ENCODE measurements at regions not wholly inside any gene's neighbourhood (a gene's known extent, or its start where the extent isn't known, plus 50 kb on each side); places are given as distances from the start of the nearest gene placed in this dataset.
A peak's percentile ranks its signal among the peaks of the same experiment; 100 is the strongest.

GRCh38 chr10:100654782-100655325, 90.5 kb upstream of the PAX2 start:
- CTCF ChIA-PET: no interaction called here
- H3K36me3 ChIP-seq (ENCODE audit: control insufficient read depth in 2 of 2, extremely low read depth in 1 of 2, insufficient read depth in 2 of 2, low read length in 2 of 2): no peaks in the 10 kb centered on the region
- POLR2A ChIA-PET: no interaction called here
- no peak for TF ChIP-seq MYC (IDR thresholded peaks at IDR 0.05; ENCODE audit: low read depth, low read length)
- TF ChIP-seq EZH2 (IDR thresholded peaks at IDR 0.05; ENCODE audit: borderline replicate concordance, low read depth, low read length, severe bottlenecking): peak; percentile 70
- dilution Hi-C loops (cut with MboI; ENCODE audit: extremely low pct_ligation_motif_present, low sequenced_read_pairs): no loop called here
- H3K4me2 ChIP-seq (ENCODE audit: insufficient read depth, low read length): no peak overlapping the region
- no peak overlapping the region for H3K9ac ChIP-seq (replicated peaks; ENCODE audit: extremely low read depth, insufficient read depth, low read length)
- H2AFZ ChIP-seq (ENCODE audit: low read depth, low read length): no peak overlapping the region
- H3K27me3 ChIP-seq (ENCODE audit: control insufficient read depth in 2 of 2, insufficient read depth in 2 of 2, low read length in 2 of 2): peaks cover 67 to 68% of the 10 kb centered on the region in 2 experiments
- no peaks in the 10 kb centered on the region for H3K79me2 ChIP-seq (ENCODE audit: control insufficient read depth, insufficient read depth, low read length)
- no peak overlapping the region for H3K4me3 ChIP-seq (replicated peaks in 1 of 3; ENCODE audit: insufficient read depth in 1 of 3, low read depth in 1 of 3, low read length in 3 of 3)
- H3K9me1 ChIP-seq (replicated peaks; ENCODE audit: control insufficient read depth, extremely low read depth, insufficient read depth, low read length): no peaks in the 10 kb centered on the region
- BruUV-seq (replicated peaks): no TSS peak
- no peak for FAIRE-seq
- DNase-seq (ENCODE audit: low read depth, low spot score): no peak
- intact Hi-C loops (cut with micrococcal nuclease): no loop called here
- no peak overlapping the region for H3K27ac ChIP-seq (ENCODE audit: insufficient read depth, low read depth, low read length)
- no peaks in the 10 kb centered on the region for H4K20me1 ChIP-seq (replicated peaks; ENCODE audit: control insufficient read depth, extremely low read depth, insufficient read depth, low read length)
- no peaks in the 10 kb centered on the region for H3K4me1 ChIP-seq (ENCODE audit: control insufficient read depth, extremely low read depth, insufficient read depth, low read length)
- no peaks in the 10 kb centered on the region for H3K9me3 ChIP-seq (replicated peaks; ENCODE audit: control insufficient read depth, insufficient read depth, low read length)

- Histone ChIP-seq H4K20me1 (replicated peaks; ENCODE audit: control insufficient read depth, extremely low read depth, insufficient read depth, low read length) (no peaks in the 10 kb centered on the region), H3K9me3 (replicated peaks; ENCODE audit: control insufficient read depth, insufficient read depth, low read length) (no peaks in the 10 kb centered on the region), H3K9me1 (replicated peaks; ENCODE audit: control insufficient read depth, extremely low read depth, insufficient read depth, low read length) (no peaks in the 10 kb centered on the region), H3K36me3 (ENCODE audit: control insufficient read depth in 2 of 2, extremely low read depth in 1 of 2, insufficient read depth in 2 of 2, low read length in 2 of 2) (no peaks in the 10 kb centered on the region), H2AFZ (ENCODE audit: low read depth, low read length) (no peak overlapping the region), H3K4me3 (replicated peaks in 1 of 3; ENCODE audit: insufficient read depth in 1 of 3, low read depth in 1 of 3, low read length in 3 of 3) (no peak overlapping the region), H3K9ac (replicated peaks; ENCODE audit: extremely low read depth, insufficient read depth, low read length) (no peak overlapping the region), H3K79me2 (ENCODE audit: control insufficient read depth, insufficient read depth, low read length) (no peaks in the 10 kb centered on the region), H3K4me2 (ENCODE audit: insufficient read depth, low read length) (no peak overlapping the region), H3K27ac (ENCODE audit: insufficient read depth, low read depth, low read length) (no peak overlapping the region), H3K4me1 (ENCODE audit: control insufficient read depth, extremely low read depth, insufficient read depth, low read length) (no peaks in the 10 kb centered on the region), H3K27me3 (ENCODE audit: control insufficient read depth in 2 of 2, insufficient read depth in 2 of 2, low read length in 2 of 2) (peaks cover 72 to 73% of the 10 kb centered on the region in 2 experiments)
- TF ChIP-seq CTCF (IDR thresholded peaks at IDR 0.05; ENCODE audit: extremely low read depth in 1 of 2, insufficient read depth in 1 of 2, low read depth in 1 of 2, low read length in 2 of 2) (no peak), MAX (IDR thresholded peaks at IDR 0.05; ENCODE audit: insufficient read depth, insufficient read length) (no peak), JUN (IDR thresholded peaks at IDR 0.05; ENCODE audit: borderline replicate concordance, insufficient read depth, insufficient read length, low read depth) (no peak), POLR2AphosphoS5 (IDR thresholded peaks at IDR 0.05; ENCODE audit: insufficient read depth, low read depth, low read length) (no peak), FOS (IDR thresholded peaks at IDR 0.05; ENCODE audit: borderline replicate concordance, insufficient read depth, low read length) (no peak), MYC (IDR thresholded peaks at IDR 0.05; ENCODE audit: low read depth, low read length) (no peak), EZH2 (IDR thresholded peaks at IDR 0.05; ENCODE audit: borderline replicate concordance, low read depth, low read length, severe bottlenecking) (no peak), GATA2 (IDR thresholded peaks at IDR 0.05; ENCODE audit: insufficient read depth, insufficient read length, low read depth, low read length) (no peak), POLR2A (IDR thresholded peaks at IDR 0.05; ENCODE audit: low read depth, low read length) (no peak)
- ChIA-PET POLR2A (no interaction called here), CTCF (no interaction called here)
- DNase-seq (ENCODE audit: low read depth, low spot score): no peak
- no TSS peak for BruUV-seq (replicated peaks)
- dilution Hi-C loops (cut with MboI; ENCODE audit: extremely low pct_ligation_motif_present, low sequenced_read_pairs): no loop called here
- intact Hi-C loops (cut with micrococcal nuclease): no loop called here
- FAIRE-seq: no peak
Measured at GRCh38 chr10:100655326-100655759, 90.0 kb upstream of the PAX2 start.

Data from endothelial cell of umbilical vein (primary cell).